Neuron (in vitro differentiated cells): ENCODE measurements at regions not wholly inside any gene's neighbourhood (a gene's known extent, or its start where the extent isn't known, plus 50 kb on each side); places are given as distances from the start of the nearest gene placed in this dataset.

Experiments used
- H2AFZ ChIP-seq: one replicate; pipeline ENCODE4 v1.6.1; 2013; ENCODE audit warnings: low read depth, mild to moderate bottlenecking, inconsistent platforms, low read length, moderate library complexity
- H3K27me3 ChIP-seq: one replicate; pipeline ENCODE4 v1.6.1; 2013; ENCODE audit warnings: low read length; ENCODE audit not compliant: insufficient read depth
- H3K36me3 ChIP-seq: one replicate; pipeline ENCODE4 v1.6.1; 2013; ENCODE audit warnings: low read length; ENCODE audit not compliant: insufficient read depth
- H3K4me1 ChIP-seq: one replicate; pipeline ENCODE4 v1.6.1; 2013; ENCODE audit warnings: low read length; ENCODE audit not compliant: insufficient read depth
- H3K4me3 ChIP-seq: 2 replicates; pipeline ENCODE4 v1.5.1; 2013; ENCODE audit warnings: mild to moderate bottlenecking, low read length, moderate library complexity
- H3K9me3 ChIP-seq: one replicate; pipeline ENCODE4 v1.6.1; 2013; ENCODE audit warnings: low read length

DNA sequence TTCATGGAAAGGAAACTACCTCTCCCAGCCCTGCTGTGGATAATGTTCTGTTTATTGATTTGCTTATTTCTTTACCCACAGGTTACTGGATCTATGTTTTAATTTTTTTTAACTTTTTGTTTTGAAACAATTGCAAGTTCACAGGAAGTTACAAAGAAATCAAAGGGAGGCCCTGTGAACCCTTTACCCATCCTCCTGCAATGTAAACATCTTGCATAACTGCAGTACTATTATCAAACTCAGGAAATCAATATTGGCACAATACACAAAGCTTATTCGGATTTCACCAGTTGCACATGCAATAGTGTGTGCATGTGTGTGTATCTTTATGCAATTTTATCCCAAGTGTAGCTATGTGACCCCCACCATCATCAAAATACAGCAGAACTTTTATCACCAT lies 398.0 kb downstream of the BTBD3 start:
- Histone ChIP-seq H3K36me3 (no peaks in the 10 kb centered on the region), H2AFZ (no peak overlapping the region), H3K9me3 (no peaks in the 10 kb centered on the region)

DNA sequence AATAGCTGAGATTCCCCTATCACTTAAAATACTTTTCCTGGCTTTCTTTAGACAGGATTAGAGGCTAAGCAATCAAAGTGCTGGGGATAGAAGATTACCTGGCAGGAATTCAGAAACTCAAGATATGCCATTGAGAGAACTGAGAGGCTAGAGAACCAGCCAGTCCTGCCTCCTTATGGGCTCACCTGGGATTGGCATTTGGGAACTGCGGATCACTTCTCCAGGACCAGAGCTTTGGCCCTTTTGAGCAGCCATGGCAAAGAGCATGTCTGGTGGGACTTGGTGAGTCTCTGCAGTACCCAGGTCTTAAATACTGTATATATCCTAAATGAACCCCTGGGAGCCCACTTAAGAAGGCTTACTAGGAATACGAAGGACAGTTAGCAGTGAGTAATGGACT lies 399.1 kb downstream of the BTBD3 start:
- Histone ChIP-seq H3K27me3 (no peaks in the 10 kb centered on the region), H3K36me3 (no peaks in the 10 kb centered on the region), H3K4me1 (no peaks in the 10 kb centered on the region), H3K4me3 (no peak overlapping the region), H2AFZ (no peak overlapping the region), H3K9me3 (no peaks in the 10 kb centered on the region)

More for the DNA sequence above, 398.0 kb downstream of the BTBD3 start:
- Histone ChIP-seq H3K27me3 (no peaks in the 10 kb centered on the region), H3K4me3 (no peak overlapping the region), H3K4me1 (no peaks in the 10 kb centered on the region)

- H3K27me3 ChIP-seq = no peaks in the 10 kb centered on the region
- no peaks in the 10 kb centered on the region for H3K36me3 ChIP-seq
- no peak overlapping the region for H2AFZ ChIP-seq
- no peak overlapping the region for H3K4me3 ChIP-seq
- H3K4me1 ChIP-seq = no peaks in the 10 kb centered on the region
- H3K9me3 ChIP-seq = no peaks in the 10 kb centered on the region
Observed at GRCh38 chr20:12317433-12317832, 399.7 kb downstream of the BTBD3 start.

DNA sequence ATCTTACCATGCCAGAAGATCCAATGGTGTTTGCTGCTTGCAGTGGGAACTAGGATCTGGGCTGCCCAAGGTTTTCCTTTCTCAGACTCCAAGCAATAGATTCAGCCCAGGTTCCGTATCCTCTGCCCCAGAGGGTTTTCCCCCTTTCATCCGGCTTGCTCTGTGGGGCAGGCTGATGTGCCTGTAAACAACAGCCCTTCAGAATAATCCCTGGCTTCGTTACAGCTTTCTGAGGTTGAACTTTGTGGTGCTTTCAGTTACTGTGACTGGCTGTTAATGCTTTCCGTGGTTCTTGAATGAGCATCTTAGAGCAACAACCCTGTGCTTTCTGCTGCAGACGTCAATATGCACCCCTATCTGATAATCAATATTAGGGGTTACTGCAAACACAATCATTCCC lies 400.4 kb downstream of the BTBD3 start:
- H3K36me3 ChIP-seq = no peaks in the 10 kb centered on the region
- H3K4me3 ChIP-seq = no peak overlapping the region
- no peaks in the 10 kb centered on the region for H3K9me3 ChIP-seq
- no peaks in the 10 kb centered on the region for H3K27me3 ChIP-seq
- no peak overlapping the region for H2AFZ ChIP-seq
- H3K4me1 ChIP-seq = no peaks in the 10 kb centered on the region

DNA sequence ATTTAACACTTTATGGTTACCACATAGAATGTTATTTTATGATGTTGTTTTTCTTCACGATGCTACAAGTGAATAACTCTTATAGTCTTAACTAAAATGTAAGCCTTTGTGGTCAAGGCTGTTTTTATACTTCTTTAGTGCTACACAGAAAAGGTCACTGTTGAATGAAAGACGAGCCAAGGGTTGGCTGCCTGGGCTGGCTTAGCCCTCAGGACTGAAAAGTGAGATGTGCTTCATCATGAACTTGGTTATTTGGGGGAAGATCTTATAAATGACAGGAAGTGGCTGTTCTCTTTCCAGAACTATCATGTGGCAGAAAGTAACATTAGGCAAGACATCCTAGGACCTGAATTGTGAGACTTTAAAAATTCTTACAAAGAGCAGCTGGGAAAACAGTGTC lies 404.0 kb downstream of the BTBD3 start:
- no peak overlapping the region for H2AFZ ChIP-seq
- no peaks in the 10 kb centered on the region for H3K36me3 ChIP-seq
- H3K4me3 ChIP-seq = no peak overlapping the region
- H3K27me3 ChIP-seq = no peaks in the 10 kb centered on the region
- no peaks in the 10 kb centered on the region for H3K4me1 ChIP-seq
- no peaks in the 10 kb centered on the region for H3K9me3 ChIP-seq

DNA sequence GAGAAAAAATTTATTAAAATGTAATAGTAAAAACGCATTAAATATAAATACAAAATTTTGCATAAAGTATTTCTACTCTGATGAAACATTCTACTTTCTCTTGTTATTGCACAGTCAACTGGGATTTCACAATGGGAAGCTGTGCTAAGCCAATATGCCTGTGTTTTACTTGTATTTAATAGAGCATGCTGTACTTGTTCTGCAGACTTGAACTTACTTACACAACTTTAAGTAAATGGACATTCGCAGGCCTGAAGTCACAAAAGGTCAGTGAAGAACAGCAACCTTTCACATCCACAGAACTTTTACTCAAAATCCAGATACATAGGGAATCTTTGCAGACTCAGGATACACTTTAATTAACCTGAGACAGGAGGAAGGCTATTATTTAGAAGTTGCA lies 409.5 kb downstream of the BTBD3 start:
- Histone ChIP-seq H2AFZ (no peak overlapping the region), H3K4me1 (no peaks in the 10 kb centered on the region), H3K27me3 (no peaks in the 10 kb centered on the region)

GRCh38 chr20:12331236-12331635 lies 413.5 kb downstream of the BTBD3 start:
- no peaks in the 10 kb centered on the region for H3K9me3 ChIP-seq
- no peaks in the 10 kb centered on the region for H3K4me1 ChIP-seq
- H3K27me3 ChIP-seq = no peaks in the 10 kb centered on the region
- H3K4me3 ChIP-seq = no peak overlapping the region
- no peak overlapping the region for H2AFZ ChIP-seq
- no peaks in the 10 kb centered on the region for H3K36me3 ChIP-seq

More for the DNA sequence above, 409.5 kb downstream of the BTBD3 start:
- H3K9me3 ChIP-seq = no peaks in the 10 kb centered on the region
- no peaks in the 10 kb centered on the region for H3K36me3 ChIP-seq
- no peak overlapping the region for H3K4me3 ChIP-seq

GRCh38 chr20:12337601-12338000 lies 419.9 kb downstream of the BTBD3 start:
- Histone ChIP-seq H3K4me1 (no peaks in the 10 kb centered on the region), H2AFZ (no peak overlapping the region), H3K36me3 (no peaks in the 10 kb centered on the region), H3K4me3 (no peak overlapping the region), H3K9me3 (no peaks in the 10 kb centered on the region), H3K27me3 (no peaks in the 10 kb centered on the region)

- no peaks in the 10 kb centered on the region for H3K9me3 ChIP-seq
- no peak overlapping the region for H2AFZ ChIP-seq
- no peaks in the 10 kb centered on the region for H3K36me3 ChIP-seq
- no peaks in the 10 kb centered on the region for H3K27me3 ChIP-seq
- no peaks in the 10 kb centered on the region for H3K4me1 ChIP-seq
- H3K4me3 ChIP-seq = no peak overlapping the region
Observed at GRCh38 chr20:12345978-12346377, 428.3 kb downstream of the BTBD3 start.

- Histone ChIP-seq H3K27me3 (no peaks in the 10 kb centered on the region), H3K9me3 (no peaks in the 10 kb centered on the region), H3K4me3 (no peak overlapping the region), H3K36me3 (no peaks in the 10 kb centered on the region), H2AFZ (no peak overlapping the region), H3K4me1 (no peaks in the 10 kb centered on the region)
Observed at GRCh38 chr20:12353842-12354241, 436.1 kb downstream of the BTBD3 start.

DNA sequence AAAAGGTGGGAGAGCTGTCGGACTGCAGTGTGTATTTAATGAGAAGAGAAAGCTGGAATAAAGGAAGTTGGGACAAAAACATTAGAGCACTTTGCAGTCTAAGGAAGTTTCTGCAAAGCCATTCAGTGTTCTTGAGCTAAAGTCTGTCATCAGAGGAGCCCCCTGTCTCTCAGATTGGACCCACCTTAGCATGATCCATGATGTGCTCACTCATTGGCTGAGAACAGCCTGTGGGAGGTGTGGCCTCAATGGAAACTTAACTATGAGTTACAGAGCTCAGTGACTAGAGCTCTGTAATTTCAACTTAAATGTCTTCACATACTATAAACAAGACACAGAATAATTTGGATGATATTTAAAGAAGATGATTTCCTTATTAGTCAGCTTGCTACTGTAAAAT lies 437.0 kb downstream of the BTBD3 start:
- Histone ChIP-seq H3K4me1 (no peaks in the 10 kb centered on the region), H3K36me3 (no peaks in the 10 kb centered on the region), H3K27me3 (no peaks in the 10 kb centered on the region), H2AFZ (no peak overlapping the region), H3K4me3 (no peak overlapping the region), H3K9me3 (no peaks in the 10 kb centered on the region)

DNA sequence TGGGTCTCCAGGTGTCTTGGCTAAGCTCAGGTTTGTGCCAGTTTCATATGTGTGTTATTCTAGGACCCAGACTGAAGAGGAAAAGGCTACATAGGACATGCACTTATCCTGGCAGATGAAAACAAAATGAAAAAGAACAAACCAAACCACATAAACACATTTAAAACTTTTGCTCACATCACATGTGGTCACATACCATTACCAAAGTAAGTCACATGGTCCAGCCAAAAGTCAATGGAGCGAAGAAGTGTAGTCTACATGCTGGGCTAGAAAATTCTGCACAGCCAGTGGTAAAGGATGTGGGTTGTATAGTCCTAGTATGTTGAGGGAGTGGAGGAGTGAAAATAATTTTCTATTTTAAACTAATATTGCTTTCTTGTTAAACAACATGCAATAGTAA lies 437.5 kb downstream of the BTBD3 start:
- H2AFZ ChIP-seq = no peak overlapping the region
- H3K36me3 ChIP-seq = no peaks in the 10 kb centered on the region
- H3K27me3 ChIP-seq = no peaks in the 10 kb centered on the region
- no peaks in the 10 kb centered on the region for H3K9me3 ChIP-seq
- H3K4me1 ChIP-seq = no peaks in the 10 kb centered on the region
- H3K4me3 ChIP-seq = no peak overlapping the region

DNA sequence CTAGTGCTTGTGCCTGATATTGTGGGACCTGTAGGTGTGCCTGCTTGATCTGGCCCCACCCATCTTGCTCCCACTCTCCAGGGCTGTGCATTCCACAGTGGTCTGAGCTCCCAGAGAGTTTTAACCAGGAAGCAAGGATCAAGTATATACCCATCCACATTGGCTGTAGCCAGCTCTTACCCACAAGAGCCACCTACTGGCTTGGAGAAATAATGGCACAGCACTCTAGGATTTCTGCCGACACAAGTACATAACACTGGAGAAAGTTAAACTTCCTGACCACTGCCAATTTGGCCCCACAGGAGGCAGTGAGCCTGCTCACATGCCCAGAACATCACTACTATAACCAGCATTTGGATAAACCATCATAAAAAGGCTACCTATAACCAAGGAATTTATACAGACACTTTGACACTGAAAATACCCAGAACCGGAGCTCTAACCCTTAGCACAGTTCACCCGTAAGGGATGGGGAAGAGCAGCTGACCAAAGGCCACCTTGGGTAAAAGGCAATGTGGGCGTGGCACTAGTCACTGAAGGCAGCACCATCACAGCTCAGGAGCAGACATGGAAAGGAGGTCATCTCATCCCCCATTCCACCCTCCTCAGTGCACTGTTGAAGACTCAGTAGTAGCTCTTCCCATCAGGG lies 440.4 kb downstream of the BTBD3 start:
- H2AFZ ChIP-seq = no peak overlapping the region
- H3K36me3 ChIP-seq = no peaks in the 10 kb centered on the region
- no peak overlapping the region for H3K4me3 ChIP-seq
- H3K9me3 ChIP-seq = no peaks in the 10 kb centered on the region
- no peaks in the 10 kb centered on the region for H3K4me1 ChIP-seq
- H3K27me3 ChIP-seq = no peaks in the 10 kb centered on the region

- no peaks in the 10 kb centered on the region for H3K4me1 ChIP-seq
- no peak overlapping the region for H3K4me3 ChIP-seq
- no peaks in the 10 kb centered on the region for H3K27me3 ChIP-seq
- H2AFZ ChIP-seq = no peak overlapping the region
- H3K36me3 ChIP-seq = no peaks in the 10 kb centered on the region
- no peaks in the 10 kb centered on the region for H3K9me3 ChIP-seq
Observed at GRCh38 chr20:12358655-12359009, 440.9 kb downstream of the BTBD3 start.
